22Rv1 (cell line): ENCODE measurements at regions not wholly inside any gene's neighbourhood (a gene's known extent, or its start where the extent isn't known, plus 50 kb on each side); places are given as distances from the start of the nearest gene placed in this dataset.

Source experiments
- CTCF ChIP-seq: fragments of 450-650 bp; IDR thresholded peaks from 2 replicates; pipeline ENCODE4 v1.5.1; 2017; ENCODE audit warnings: mild to moderate bottlenecking
- ZFX ChIP-seq: fragments of 450-650 bp; IDR thresholded peaks from 2 replicates; pipeline ENCODE4 v1.6.1; 2017; ENCODE audit warnings: antibody characterized with exemption, borderline replicate concordance

- no peak for TF ChIP-seq CTCF
- TF ChIP-seq ZFX = no peak
Observed at GRCh38 chr10:44054046-44054445, 330.9 kb downstream of the CXCL12 start.
